ENCODE measurements at regions not wholly inside any gene's neighbourhood (a gene's known extent, or its start where the extent isn't known, plus 50 kb on each side); places are given as distances from the start of the nearest gene placed in this dataset.
A peak's percentile ranks its signal among the peaks of the same experiment; 100 is the strongest.

DNA sequence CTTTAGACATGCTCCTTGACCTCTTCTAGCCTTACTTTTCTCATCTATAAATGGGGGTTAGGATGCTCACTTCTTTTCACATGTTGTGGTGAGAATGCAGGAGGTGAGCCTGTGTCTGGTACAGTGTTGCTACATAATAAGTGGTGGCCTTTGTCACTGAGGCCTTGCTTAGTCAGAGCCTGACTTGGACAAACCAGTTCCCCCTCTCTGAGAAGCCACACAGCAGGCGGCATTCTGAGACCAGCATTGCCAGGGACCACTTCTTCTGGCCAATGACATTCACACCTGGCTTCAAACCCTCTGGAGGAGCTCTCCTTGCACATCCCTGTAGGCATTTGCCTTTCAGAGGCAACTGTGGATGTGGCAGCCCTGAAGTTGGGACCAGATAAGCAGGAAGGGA is 95.7 kb downstream of the MINAR1 start:
- Histone ChIP-seq H3K79me1 (ENCODE audit: low read depth, low read length) (no peaks in the 10 kb centered on the region), H3K23ac (ENCODE audit: insufficient read length) (no peak overlapping the region), H2BK12ac (ENCODE audit: low read depth, low read length) (no peak overlapping the region), H3K56ac (replicated peaks; ENCODE audit: insufficient read length, low read depth, low read length) (no peak overlapping the region), H4K5ac (ENCODE audit: insufficient read length, low read depth, low read length) (no peak overlapping the region), H2AK5ac (ENCODE audit: low read depth, low read length) (no peak overlapping the region), H4K20me1 (replicated peaks in 1 of 2; ENCODE audit: control insufficient read depth in 1 of 2, insufficient read depth in 2 of 2, low read length in 2 of 2) (no peaks in the 10 kb centered on the region), H2AFZ (ENCODE audit: low read length) (no peak overlapping the region), H3K36me3 (ENCODE audit: control insufficient read depth in 2 of 4, insufficient read depth in 4 of 4, low read length in 3 of 4) (no peaks in the 10 kb centered on the region), H3K27me3 (replicated peaks in 1 of 4; ENCODE audit: control insufficient read depth in 3 of 4, extremely low read depth in 1 of 4, insufficient read depth in 3 of 4, low read length in 3 of 4) (no peaks in the 10 kb centered on the region), H2BK20ac (ENCODE audit: low read length) (no peak overlapping the region), H3K4me3 (ENCODE audit: extremely low read depth in 1 of 4, insufficient read depth in 2 of 4, low read depth in 3 of 4, low read length in 4 of 4) (no peak overlapping the region), H3K27ac (ENCODE audit: low read depth, low read length) (no peak overlapping the region), H3K79me2 (ENCODE audit: control insufficient read depth in 1 of 2, insufficient read depth in 2 of 2, low read length in 2 of 2) (no peaks in the 10 kb centered on the region), H3K18ac (ENCODE audit: extremely low read depth, low read length) (no peak overlapping the region), H3K4me1 (replicated peaks in 1 of 4; ENCODE audit: control insufficient read depth in 3 of 4, insufficient read depth in 4 of 4, low read length in 3 of 4) (no peaks in the 10 kb centered on the region), H3K14ac (ENCODE audit: insufficient read length) (no peak overlapping the region), H2BK5ac (ENCODE audit: low read depth, low read length) (no peak overlapping the region), H3K4ac (replicated peaks; ENCODE audit: insufficient read length, low read depth, low read length) (no peak overlapping the region), H3K9ac (replicated peaks in 1 of 4; ENCODE audit: extremely low read depth in 1 of 4, low read depth in 3 of 4, low read length in 3 of 4) (no peak overlapping the region), H3K4me2 (ENCODE audit: insufficient read depth in 1 of 2, low read depth in 2 of 2, low read length in 2 of 2) (no peak overlapping the region), H2BK120ac (replicated peaks; ENCODE audit: low read depth, low read length) (no peak overlapping the region), H3K9me3 (ENCODE audit: insufficient read depth in 2 of 2, low read depth in 1 of 2, low read length in 1 of 2) (no peaks in the 10 kb centered on the region), H4K91ac (replicated peaks; ENCODE audit: insufficient read length, low read length) (no peak overlapping the region), H4K8ac (ENCODE audit: extremely low read depth, insufficient read depth, low read length) (no peak overlapping the region), H2BK15ac (ENCODE audit: low read length) (no peak overlapping the region), H3K23me2 (ENCODE audit: low read depth, low read length) (no peaks in the 10 kb centered on the region)
- FAIRE-seq = no peak
- ChIA-PET POLR2A (ENCODE audit: partially characterized antibody) (no interaction called here), CTCF (ENCODE audit: partially characterized antibody) (no interaction called here)
- DNase-seq (ENCODE audit: low read depth in 1 of 2, low spot score in 2 of 2) = peak in 1 of 2 experiments; percentile 20
- WGBS, 2 experiments (ENCODE audit: extremely low coverage in 1 of 2, insufficient coverage in 1 of 2, insufficient read length in 1 of 2, insufficient replicate concordance in 2 of 2, low coverage in 1 of 2, low lambda C conversion rate in 2 of 2, missing lambda C conversion rate in 1 of 2) = 94% methylated on average over 1 of the region's 1 CpG; no CpG with 5 or more reads in 1 of the 2 experiments
- TF ChIP-seq ZNF274 (IDR thresholded peaks at IDR 0.05; ENCODE audit: borderline replicate concordance, extremely low read depth, low read length) (no peak), CTBP2 (IDR thresholded peaks at IDR 0.05; ENCODE audit: borderline replicate concordance, insufficient read depth, insufficient read length, low read length) (no peak), ASH2L (IDR thresholded peaks at IDR 0.05; ENCODE audit: low read length) (no peak), KDM4A (IDR thresholded peaks at IDR 0.05; ENCODE audit: low read depth, low read length, severe bottlenecking) (no peak), TAF7 (optimal IDR thresholded peaks at IDR 0.05; ENCODE audit: borderline replicate concordance, low read depth, low read length) (no peak), JUN (IDR thresholded peaks at IDR 0.05; ENCODE audit: low read depth, low read length) (no peak), POU5F1 (IDR thresholded peaks at IDR 0.05; ENCODE audit: low read depth, low read length) (no peak)
- TF ChIP-seq, protein P1, sequence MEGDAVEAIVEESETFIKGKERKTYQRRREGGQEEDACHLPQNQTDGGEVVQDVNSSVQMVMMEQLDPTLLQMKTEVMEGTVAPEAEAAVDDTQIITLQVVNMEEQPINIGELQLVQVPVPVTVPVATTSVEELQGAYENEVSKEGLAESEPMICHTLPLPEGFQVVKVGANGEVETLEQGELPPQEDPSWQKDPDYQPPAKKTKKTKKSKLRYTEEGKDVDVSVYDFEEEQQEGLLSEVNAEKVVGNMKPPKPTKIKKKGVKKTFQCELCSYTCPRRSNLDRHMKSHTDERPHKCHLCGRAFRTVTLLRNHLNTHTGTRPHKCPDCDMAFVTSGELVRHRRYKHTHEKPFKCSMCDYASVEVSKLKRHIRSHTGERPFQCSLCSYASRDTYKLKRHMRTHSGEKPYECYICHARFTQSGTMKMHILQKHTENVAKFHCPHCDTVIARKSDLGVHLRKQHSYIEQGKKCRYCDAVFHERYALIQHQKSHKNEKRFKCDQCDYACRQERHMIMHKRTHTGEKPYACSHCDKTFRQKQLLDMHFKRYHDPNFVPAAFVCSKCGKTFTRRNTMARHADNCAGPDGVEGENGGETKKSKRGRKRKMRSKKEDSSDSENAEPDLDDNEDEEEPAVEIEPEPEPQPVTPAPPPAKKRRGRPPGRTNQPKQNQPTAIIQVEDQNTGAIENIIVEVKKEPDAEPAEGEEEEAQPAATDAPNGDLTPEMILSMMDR (IDR thresholded peaks at IDR 0.05; ENCODE audit: control extremely low read depth in 1 of 3, insufficient read depth in 1 of 3, low read depth in 1 of 3, low read length in 3 of 3) = no peak

Measured in H1 (cell line).